Lower leg skin (tissue), 3 donors: ENCODE measurements at regions not wholly inside any gene's neighbourhood (a gene's known extent, or its start where the extent isn't known, plus 50 kb on each side); places are given as distances from the start of the nearest gene placed in this dataset.

Experiments
- POLR2A ChIP-seq, 2 donors: fragments of 450-650 bp; IDR thresholded peaks; one replicate each; pipeline ENCODE4 v1.6.1; 2016 to 2017; ENCODE audit warnings: antibody characterized with exemption in 2 of 2, mild to moderate bottlenecking in 1 of 2, moderate library complexity in 1 of 2
- TF ChIP-seq, protein P1 (sequence below), 3 donors: fragments of 450-650 bp; IDR thresholded peaks; one replicate each; pipeline ENCODE4 v1.5.1; 2016; ENCODE audit warnings: antibody characterized with exemption in 3 of 3, mild to moderate bottlenecking in 3 of 3, moderate library complexity in 2 of 3

GRCh38 chr2:146433116-146433875 lies 1411.5 kb upstream of the ACVR2A start:
- TF ChIP-seq, protein P1, sequence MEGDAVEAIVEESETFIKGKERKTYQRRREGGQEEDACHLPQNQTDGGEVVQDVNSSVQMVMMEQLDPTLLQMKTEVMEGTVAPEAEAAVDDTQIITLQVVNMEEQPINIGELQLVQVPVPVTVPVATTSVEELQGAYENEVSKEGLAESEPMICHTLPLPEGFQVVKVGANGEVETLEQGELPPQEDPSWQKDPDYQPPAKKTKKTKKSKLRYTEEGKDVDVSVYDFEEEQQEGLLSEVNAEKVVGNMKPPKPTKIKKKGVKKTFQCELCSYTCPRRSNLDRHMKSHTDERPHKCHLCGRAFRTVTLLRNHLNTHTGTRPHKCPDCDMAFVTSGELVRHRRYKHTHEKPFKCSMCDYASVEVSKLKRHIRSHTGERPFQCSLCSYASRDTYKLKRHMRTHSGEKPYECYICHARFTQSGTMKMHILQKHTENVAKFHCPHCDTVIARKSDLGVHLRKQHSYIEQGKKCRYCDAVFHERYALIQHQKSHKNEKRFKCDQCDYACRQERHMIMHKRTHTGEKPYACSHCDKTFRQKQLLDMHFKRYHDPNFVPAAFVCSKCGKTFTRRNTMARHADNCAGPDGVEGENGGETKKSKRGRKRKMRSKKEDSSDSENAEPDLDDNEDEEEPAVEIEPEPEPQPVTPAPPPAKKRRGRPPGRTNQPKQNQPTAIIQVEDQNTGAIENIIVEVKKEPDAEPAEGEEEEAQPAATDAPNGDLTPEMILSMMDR (IDR thresholded peaks at IDR 0.05) = no peak
- no peak for TF ChIP-seq POLR2A (IDR thresholded peaks at IDR 0.05)
